AG09319 (cell line): ENCODE measurements at regions not wholly inside any gene's neighbourhood (a gene's known extent, or its start where the extent isn't known, plus 50 kb on each side); places are given as distances from the start of the nearest gene placed in this dataset.

Source experiments
- DNase-seq: peaks from one replicate; pipeline ENCODE4 v3.0.0-alpha.2; 2010; ENCODE audit warnings: low read depth; ENCODE audit errors: extremely low read depth
- CTCF ChIP-seq: IDR thresholded peaks from 2 replicates; pipeline ENCODE4 v1.5.1; 2011; ENCODE audit warnings: low read depth, mild to moderate bottlenecking, inconsistent platforms, low read length, moderate library complexity

GRCh38 chr4:123495530-123495929, 98.9 kb downstream of the SPRY1 start:
- no peak for TF ChIP-seq CTCF
- DNase-seq = no peak

GRCh38 chr4:123496421-123496820, 99.8 kb downstream of the SPRY1 start:
- DNase-seq = no peak
- no peak for TF ChIP-seq CTCF

- no peak for TF ChIP-seq CTCF
- DNase-seq = no peak
Measured at GRCh38 chr4:123497340-123497739, 100.7 kb downstream of the SPRY1 start.

- no peak for TF ChIP-seq CTCF
Measured at GRCh38 chr4:123501733-123502132, 105.1 kb downstream of the SPRY1 start.

GRCh38 chr4:123503698-123504363, 107.2 kb downstream of the SPRY1 start:
- no peak for DNase-seq
- TF ChIP-seq CTCF = no peak

More at GRCh38 chr4:123501733-123502132, 105.1 kb downstream of the SPRY1 start:
- no peak for DNase-seq

GRCh38 chr4:123505095-123506010, 108.8 kb downstream of the SPRY1 start:
- DNase-seq = no peak

More at GRCh38 chr4:123505095-123506010, 108.8 kb downstream of the SPRY1 start:
- no peak for TF ChIP-seq CTCF
